ENCODE measurements at regions not wholly inside any gene's neighbourhood (a gene's known extent, or its start where the extent isn't known, plus 50 kb on each side); places are given as distances from the start of the nearest gene placed in this dataset.

GRCh38 chr11:19394525-19395016, 153.8 kb upstream of the E2F8 start:
- DNase-seq, result no peak

- no peak for DNase-seq
Observed at GRCh38 chr11:19393941-19394340, 153.2 kb upstream of the E2F8 start.

GRCh38 chr11:19392847-19393518, 152.2 kb upstream of the E2F8 start:
- DNase-seq, result no peak

- no peak for DNase-seq
Observed at GRCh38 chr11:19392321-19392720, 151.6 kb upstream of the E2F8 start.

DNA sequence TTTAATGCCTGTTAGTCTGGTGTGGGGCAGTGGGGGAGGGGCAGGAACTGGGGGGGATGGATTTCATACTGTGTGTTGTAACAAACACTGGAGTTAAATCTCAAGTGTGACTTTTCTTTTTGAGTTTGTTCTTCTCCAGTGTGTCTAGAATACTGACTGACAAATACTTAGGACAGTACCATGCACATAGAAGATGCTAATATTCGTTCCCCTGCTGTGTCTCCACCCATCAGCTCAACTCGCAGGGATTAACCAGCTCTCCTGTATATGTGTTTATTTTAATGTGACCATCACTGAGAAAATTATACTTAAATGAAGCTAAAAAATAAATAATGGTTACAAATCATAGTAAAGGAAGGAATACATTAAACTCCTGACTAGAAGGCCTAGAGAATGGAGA, 150.9 kb upstream of the E2F8 start:
- DNase-seq, result no peak

DNA sequence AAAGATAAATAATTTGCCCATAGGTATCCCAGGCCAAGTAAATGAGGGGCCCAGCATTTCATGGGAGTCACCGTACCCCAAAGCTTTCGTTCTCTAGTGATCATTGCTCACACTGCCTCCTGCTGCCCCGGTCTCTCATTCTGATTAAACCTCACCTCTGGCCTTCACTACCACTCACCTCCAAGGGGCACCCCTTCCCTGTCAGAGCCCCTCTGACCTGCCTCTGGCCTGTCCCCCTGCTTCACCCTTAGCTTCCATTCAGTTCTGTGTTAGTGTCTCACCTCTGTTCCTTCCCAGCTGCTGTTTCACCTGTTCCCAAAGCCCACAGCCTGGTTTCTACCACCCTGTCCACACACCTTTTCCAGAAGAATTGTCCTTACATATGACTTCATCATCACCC, 150.3 kb upstream of the E2F8 start:
- no peak for DNase-seq

DNA sequence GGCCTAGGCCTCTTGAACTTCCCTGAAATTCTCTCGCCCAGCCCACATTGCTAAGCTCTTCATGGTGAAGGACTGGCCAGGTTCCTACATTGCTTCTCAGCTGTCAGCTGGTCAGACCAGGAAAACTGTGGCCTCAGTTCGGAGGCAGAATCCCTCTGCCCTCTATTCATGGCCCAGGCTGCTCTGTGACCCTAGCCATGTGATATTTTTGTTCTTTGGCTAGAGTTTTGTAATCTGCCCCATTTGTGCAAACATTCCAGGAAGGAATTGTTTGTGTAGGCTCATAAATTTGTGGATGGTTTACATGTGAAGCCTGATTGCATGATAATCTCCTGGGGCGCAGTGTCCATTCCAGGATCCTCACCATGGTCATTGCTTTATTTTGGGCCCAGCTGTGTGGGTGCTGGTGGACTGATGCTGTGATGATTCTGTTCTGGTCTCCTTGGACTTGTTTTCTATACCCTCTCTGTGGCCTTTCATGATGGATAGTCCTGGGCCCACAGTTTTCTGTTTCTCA, 149.1 kb upstream of the E2F8 start:
- no peak for DNase-seq

DNA sequence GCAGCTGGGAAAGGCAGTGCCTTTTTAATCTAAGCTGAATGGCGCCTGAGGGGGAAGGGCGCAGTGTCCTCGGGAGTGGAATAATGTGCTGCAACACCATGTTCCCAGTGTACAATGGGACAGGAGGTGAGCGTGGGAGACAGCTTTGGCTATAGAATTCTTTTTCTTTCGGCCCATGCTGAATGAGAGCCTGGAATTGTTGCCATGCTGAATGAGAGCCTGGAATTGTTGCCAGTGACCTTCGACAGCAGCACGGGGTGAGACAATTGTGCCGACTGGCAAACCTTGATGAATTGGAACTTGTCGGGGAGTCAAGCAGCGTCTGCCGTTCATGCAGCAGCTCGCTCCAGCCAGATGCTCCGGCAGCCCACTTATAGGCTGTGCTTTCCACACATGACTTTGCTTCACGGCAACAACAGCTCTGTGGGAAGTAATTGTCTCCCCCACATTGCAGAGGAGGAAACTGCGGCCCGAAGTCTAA, 141.4 kb upstream of the E2F8 start:
- DNase-seq, result no peak

DNA sequence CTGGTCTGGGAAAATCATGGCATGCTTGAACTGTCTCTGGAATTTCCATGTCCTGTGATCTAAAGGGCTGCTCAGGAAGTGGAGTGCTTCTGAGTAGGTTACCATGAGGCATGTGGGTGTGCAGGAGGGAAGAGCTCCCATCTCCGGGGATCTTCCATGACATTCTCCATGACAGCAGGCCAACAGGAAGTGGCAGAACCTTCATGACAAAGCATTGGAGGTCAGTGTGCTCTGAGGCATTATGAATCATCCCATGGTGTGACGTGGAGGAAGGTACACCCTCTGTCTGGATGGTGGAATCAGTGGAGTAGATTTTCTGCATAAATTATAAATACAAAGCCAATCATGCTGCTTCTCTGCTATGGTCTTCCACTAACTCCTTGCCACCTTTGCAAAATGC, 139.6 kb upstream of the E2F8 start:
- no peak for DNase-seq

GRCh38 chr11:19379465-19379864, 138.7 kb upstream of the E2F8 start:
- no peak for DNase-seq

- DNase-seq, result no peak
Observed at GRCh38 chr11:19378814-19379213, 138.1 kb upstream of the E2F8 start.

- no peak for DNase-seq
Observed at GRCh38 chr11:19377881-19378280, 137.1 kb upstream of the E2F8 start.

DNA sequence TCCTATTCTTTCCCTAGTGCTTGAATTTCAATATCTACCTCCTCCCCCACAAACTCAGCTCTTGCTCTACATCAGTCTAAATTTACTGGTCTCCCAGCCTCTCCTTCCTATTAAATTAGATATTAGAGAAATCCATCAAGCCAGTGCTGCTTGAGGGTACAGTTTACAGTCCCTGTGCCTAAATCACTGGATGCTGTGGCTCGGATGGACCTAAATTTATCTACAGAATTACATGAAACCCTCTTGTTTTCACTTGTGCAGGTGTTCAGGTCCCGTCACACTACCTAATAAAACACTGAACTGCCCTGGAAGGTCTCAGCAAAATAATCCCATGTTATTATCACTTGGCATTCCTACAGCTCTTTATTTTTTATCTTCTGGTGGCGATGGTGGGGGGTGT, 134.7 kb upstream of the E2F8 start:
- DNase-seq, result no peak

DNA sequence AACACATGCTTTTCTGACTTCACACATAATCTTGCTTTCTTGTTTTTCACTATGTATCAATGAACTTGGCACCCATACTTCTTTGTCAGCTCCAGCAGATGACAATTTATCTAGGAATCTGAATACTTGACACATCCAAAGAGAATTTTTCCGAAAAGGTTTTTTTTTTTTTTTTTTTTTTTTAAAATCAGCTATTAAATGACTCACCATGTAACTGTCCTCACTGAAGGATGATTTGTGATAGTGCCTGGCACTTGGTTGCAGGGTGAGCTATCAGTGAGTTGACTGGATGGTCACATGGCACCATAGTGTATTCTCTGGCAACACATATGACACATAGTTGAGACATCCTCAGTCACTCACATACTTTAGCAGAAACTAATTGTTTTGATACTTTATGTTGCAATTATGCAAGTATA, 133.4 kb upstream of the E2F8 start:
- DNase-seq, result no peak

- no peak for DNase-seq
Observed at GRCh38 chr11:19372381-19372780, 131.6 kb upstream of the E2F8 start.

DNA sequence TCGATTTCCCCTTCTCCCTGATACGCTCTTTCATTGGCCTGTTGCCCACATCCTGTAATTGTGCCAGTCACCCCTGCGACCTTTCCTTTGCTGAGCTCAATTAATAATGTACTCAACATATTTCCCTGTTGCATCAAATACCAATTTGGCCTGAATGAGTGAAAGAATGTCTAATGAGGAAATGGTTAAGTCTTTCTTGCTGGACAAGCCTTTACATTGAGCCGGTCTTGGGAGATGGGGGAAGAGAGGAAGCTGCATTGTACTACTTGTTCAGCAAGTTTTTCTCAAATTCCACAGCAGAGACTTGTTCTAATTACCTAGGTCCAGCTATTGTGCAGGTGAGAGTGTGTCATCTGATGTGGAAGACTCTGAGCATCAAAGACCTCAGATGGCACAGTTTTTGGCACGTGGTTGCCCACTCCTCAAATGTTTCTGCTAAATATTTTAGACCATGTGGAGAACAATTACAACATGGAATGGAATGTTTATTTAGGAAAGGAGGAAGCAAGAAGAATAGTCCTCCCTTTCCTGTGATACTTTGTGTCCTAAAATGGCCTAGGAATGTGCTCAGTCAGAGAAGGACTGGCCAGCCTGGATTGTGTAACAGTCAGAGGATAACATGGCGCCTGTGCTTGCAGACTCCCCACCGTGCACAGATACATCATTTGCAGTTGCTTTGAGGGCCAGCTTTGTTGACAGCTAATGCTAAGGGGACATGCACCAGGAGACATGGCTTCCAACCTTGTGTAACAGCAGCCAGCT, 129.5 kb upstream of the E2F8 start:
- DNase-seq, result no peak

GRCh38 chr11:19368726-19369375, 128.1 kb upstream of the E2F8 start:
- DNase-seq, result no peak

DNA sequence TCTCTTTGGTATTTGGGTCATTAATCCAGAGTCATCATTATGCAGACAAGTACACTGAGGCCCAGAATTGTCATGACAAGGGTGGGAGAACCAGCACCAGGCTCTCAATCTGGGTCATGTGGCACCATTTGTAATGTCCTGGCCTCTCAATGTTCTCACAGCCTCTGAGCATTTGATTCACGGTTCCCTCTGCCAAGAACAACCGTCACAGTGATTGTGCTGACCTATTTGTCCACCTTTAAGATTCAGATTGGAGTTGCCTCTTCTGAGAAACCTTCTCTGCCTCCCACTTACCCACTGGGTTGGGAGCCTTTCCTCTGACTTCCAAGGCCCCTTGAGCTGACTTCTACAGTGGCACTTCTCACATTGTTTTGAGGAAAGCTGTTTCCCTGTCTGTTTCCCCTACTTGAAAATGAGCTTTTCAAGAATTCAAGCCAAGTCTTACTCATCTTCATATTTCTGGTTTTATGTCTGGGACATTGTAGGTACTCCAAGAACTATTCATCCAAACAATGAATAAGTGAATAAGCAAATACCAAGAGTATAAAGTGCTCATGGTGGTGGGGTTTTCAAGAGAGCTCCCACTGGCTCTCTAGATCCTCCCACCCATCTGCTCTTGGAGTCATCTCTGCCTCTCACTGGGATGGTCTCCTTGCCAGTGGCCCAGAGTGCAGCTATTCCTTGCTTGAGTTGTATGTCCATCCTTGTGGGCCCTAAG, 126.4 kb upstream of the E2F8 start:
- DNase-seq, result no peak

- no peak for DNase-seq
Observed at GRCh38 chr11:19365743-19366410, 125.1 kb upstream of the E2F8 start.

DNA sequence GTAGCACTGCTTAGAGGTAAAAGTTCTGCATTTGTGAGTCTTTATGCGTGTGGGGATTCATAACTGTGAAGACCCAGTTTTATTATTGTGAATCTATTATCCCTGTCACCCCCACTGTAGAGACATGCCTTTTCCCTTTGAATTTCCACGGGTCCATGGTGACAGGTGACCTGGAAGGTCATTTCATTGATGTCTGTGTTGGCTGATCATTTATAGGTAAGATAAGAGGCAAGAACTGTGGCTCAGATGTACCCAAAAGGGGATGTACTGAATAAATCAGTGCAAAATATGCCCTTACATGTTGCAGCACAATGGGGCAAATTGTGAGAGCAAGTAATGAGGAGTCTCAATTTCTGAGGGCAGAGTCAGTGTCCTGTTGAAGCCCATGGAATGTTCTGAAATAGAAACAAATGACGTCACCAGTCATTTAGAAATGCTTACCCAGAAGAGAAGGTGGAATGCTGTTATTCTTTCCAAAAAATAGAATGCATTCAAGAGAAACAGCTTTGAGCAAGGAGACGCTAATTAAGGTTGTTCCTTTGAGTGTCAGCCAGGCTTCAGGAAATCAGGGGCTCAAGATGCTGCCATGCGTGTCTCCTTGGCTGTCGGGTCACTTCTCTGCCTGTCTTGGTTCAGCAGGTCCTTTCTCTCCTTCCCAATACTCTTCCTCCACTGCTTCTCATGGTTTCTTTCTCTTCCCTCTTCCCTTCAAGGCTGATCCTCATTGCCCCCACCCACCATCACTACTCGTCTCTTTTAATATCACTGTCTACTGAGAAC, 118.7 kb upstream of the E2F8 start:
- no peak for DNase-seq

- DNase-seq, result no peak
Observed at GRCh38 chr11:19357943-19358342, 117.2 kb upstream of the E2F8 start.

GRCh38 chr11:19355601-19356000, 114.9 kb upstream of the E2F8 start:
- no peak for DNase-seq
